IMR-90 (cell line): ENCODE measurements at regions not wholly inside any gene's neighbourhood (a gene's known extent, or its start where the extent isn't known, plus 50 kb on each side); places are given as distances from the start of the nearest gene placed in this dataset.

Source experiments
- ATAC-seq: fragments of 200-7000 bp; cut with Tn5 transposase; 2 replicates; pipeline ENCODE4 v1.9.1; 2020; ENCODE audit warnings: low read depth, mild to moderate bottlenecking, moderate library complexity
- BruUV-seq: library from RNA; stranded (reverse); fragments of 400-500 nt; replicated peaks from 2 replicates; lab custom pipeline; 2021; lab: Mats Ljungman, UMichigan
- CTCF ChIA-PET: fragments of 300-600 bp; formaldehyde crosslinking; extraction: SDS; loops from one replicate; lab custom pipeline; 2021; ENCODE audit warnings: antibody characterized with exemption; lab: Yijun Ruan, JAX
- POLR2A ChIA-PET: fragments of 300-600 bp; sonication (Branson Sonifier 250); formaldehyde crosslinking; loops from one replicate; lab custom pipeline; 2022; ENCODE audit warnings: antibody characterized with exemption; ENCODE audit not compliant: unreplicated experiment; lab: Charles Lee
- DNase-seq: peaks from one replicate; pipeline ENCODE4 v3.0.0; 2013
- H2AFZ ChIP-seq: replicated peaks from 2 replicates; pipeline ENCODE3; 2013; ENCODE audit warnings: low read length, mild to moderate bottlenecking; ENCODE audit not compliant: poor library complexity
- H2AK5ac ChIP-seq: 2 replicates; pipeline ENCODE4 v1.6.1; 2013; ENCODE audit warnings: low read depth, low read length, inconsistent platforms
- H2AK9ac ChIP-seq: replicated peaks from 2 replicates; pipeline ENCODE3; 2013; ENCODE audit warnings: mild to moderate bottlenecking, low read depth, low read length, moderate library complexity; ENCODE audit not compliant: poor library complexity
- H2BK120ac ChIP-seq: 2 replicates; pipeline ENCODE4 v1.6.1; 2013; ENCODE audit warnings: low read depth, low read length, inconsistent platforms
- H2BK15ac ChIP-seq: 3 replicates; pipeline ENCODE4 v1.6.1; 2013; ENCODE audit warnings: low read depth, low read length, inconsistent platforms
- H2BK20ac ChIP-seq: 2 replicates; pipeline ENCODE4 v1.6.1; 2013; ENCODE audit warnings: low read depth, mild to moderate bottlenecking, inconsistent platforms, low read length, moderate library complexity
- H2BK5ac ChIP-seq: 2 replicates; pipeline ENCODE4 v1.6.1; 2013; ENCODE audit warnings: mild to moderate bottlenecking, low read depth, low read length, inconsistent platforms; ENCODE audit not compliant: poor library complexity, severe bottlenecking
- H3K14ac ChIP-seq: replicated peaks from 2 replicates; pipeline ENCODE4 v1.6.1; 2013; ENCODE audit warnings: low read depth, low read length, inconsistent platforms
- H3K18ac ChIP-seq: 2 replicates; pipeline ENCODE4 v1.6.1; 2013; ENCODE audit warnings: low read depth, low read length, control low read depth
- H3K23ac ChIP-seq: 2 replicates; pipeline ENCODE4 v1.6.1; 2013; ENCODE audit warnings: low read depth, low read length, inconsistent platforms
- H3K27ac ChIP-seq: 2 replicates; pipeline ENCODE4 v1.5.1; 2013; ENCODE audit warnings: mild to moderate bottlenecking, control low read depth, low read length; ENCODE audit not compliant: insufficient read depth
- H3K27me3 ChIP-seq: 2 replicates; pipeline ENCODE4 v1.6.1; 2013; ENCODE audit warnings: low read length; ENCODE audit not compliant: control insufficient read depth, insufficient read depth
- H3K36me3 ChIP-seq: 2 replicates; pipeline ENCODE4 v1.6.1; 2013; ENCODE audit warnings: low read length, mixed read lengths; ENCODE audit not compliant: control insufficient read depth, insufficient read depth
- H3K4ac ChIP-seq: 2 replicates; pipeline ENCODE4 v1.6.1; 2013; ENCODE audit warnings: low read depth, low read length, inconsistent platforms
- H3K4me1 ChIP-seq: 2 replicates; pipeline ENCODE4 v1.6.1; 2013; ENCODE audit warnings: low read length, mixed read lengths; ENCODE audit not compliant: control insufficient read depth, insufficient read depth
- H3K4me2 ChIP-seq: 2 replicates; pipeline ENCODE4 v1.6.1; 2013; ENCODE audit warnings: low read depth, mild to moderate bottlenecking, control low read depth, low read length, moderate library complexity
- H3K4me3 ChIP-seq: 2 replicates; pipeline ENCODE4 v1.5.1; 2013; ENCODE audit warnings: low read depth, mild to moderate bottlenecking, control low read depth, low read length, moderate library complexity; ENCODE audit not compliant: insufficient read depth
- H3K56ac ChIP-seq: 2 replicates; pipeline ENCODE4 v1.6.1; 2013; ENCODE audit warnings: low read length, inconsistent platforms; ENCODE audit not compliant: insufficient read depth; ENCODE audit errors: extremely low read depth
- H3K79me1 ChIP-seq, 2 experiments: 2 replicates each; pipeline ENCODE4 v1.6.1; 2013; ENCODE audit warnings: low read length in 2 of 2, inconsistent platforms in 1 of 2, low read depth in 1 of 2
- H3K9ac ChIP-seq: 2 replicates; pipeline ENCODE4 v1.6.1; 2013; ENCODE audit warnings: low read depth, low read length, control low read depth
- H3K9me1 ChIP-seq: 2 replicates; pipeline ENCODE4 v1.6.1; 2013; ENCODE audit warnings: low read length, inconsistent platforms; ENCODE audit not compliant: insufficient read depth
- H3K9me3 ChIP-seq: 2 replicates; pipeline ENCODE4 v1.6.1; 2013; ENCODE audit warnings: low read length; ENCODE audit not compliant: control insufficient read depth, insufficient read depth
- H4K20me1 ChIP-seq: 2 replicates; pipeline ENCODE4 v1.6.1; 2013; ENCODE audit warnings: low read length, inconsistent platforms; ENCODE audit not compliant: insufficient read depth
- H4K5ac ChIP-seq: 2 replicates; pipeline ENCODE4 v1.6.1; 2013; ENCODE audit warnings: mild to moderate bottlenecking, low read depth, low read length, control low read depth
- H4K8ac ChIP-seq, 2 experiments: 2 replicates each; pipeline ENCODE4 v1.6.1; 2013; ENCODE audit warnings: low read depth in 2 of 2, low read length in 2 of 2, control low read depth in 1 of 2, inconsistent platforms in 1 of 2
- H4K91ac ChIP-seq: 2 replicates; pipeline ENCODE4 v1.6.1; 2013; ENCODE audit warnings: low read depth, low read length, inconsistent platforms; ENCODE audit not compliant: insufficient read depth
- NFE2L2 ChIP-seq: fragments of 150-350 bp; IDR thresholded peaks from 2 replicates; pipeline ENCODE4 v1.6.1; 2016; ENCODE audit warnings: low read depth, mild to moderate bottlenecking, low read length
- POLR2A ChIP-seq: IDR thresholded peaks from 2 replicates; pipeline ENCODE4 v1.6.1; 2012; ENCODE audit warnings: mild to moderate bottlenecking, low read depth, low read length
- RFX5 ChIP-seq: IDR thresholded peaks from 2 replicates; pipeline ENCODE4 v1.8.0; 2012; ENCODE audit warnings: low read depth, mild to moderate bottlenecking, low read length, moderate library complexity
- WGBS, 2 experiments: methylation state at CpG; one replicate each; pipeline versions ENCODE4 v1.1.5 to v1.1.7; 2013; ENCODE audit warnings: missing lambda C conversion rate in 2 of 2; ENCODE audit not compliant: insufficient read length in 1 of 2; ENCODE audit errors: extremely low coverage in 2 of 2; 5-methylcytosine and 5-hydroxymethylcytosine counted together
- dilution Hi-C: fragments of 300-500 bp; cut with HindIII; formaldehyde crosslinking; loops from one replicate; pipeline ENCODE4 v1.14.3; 2018; ENCODE audit warnings: low sequenced_read_pairs; ENCODE audit not compliant: unreplicated experiment
- in situ Hi-C: fragments of 300-500 bp; cut with MboI; formaldehyde crosslinking; loops from 3 replicates; pipeline ENCODE4 v1.14.3; 2019; ENCODE audit warnings: low sequenced_read_pairs, inconsistent platforms, mixed read lengths
- intact Hi-C: fragments of 100-400 bp; cut with micrococcal nuclease; formaldehyde crosslinking; loops from 2 replicates; pipeline ENCODE4 v1.10.0; 2022
- TF ChIP-seq, protein P1 (sequence below): conservative IDR thresholded peaks from 2 replicates; pipeline ENCODE4 v1.5.1; 2012; ENCODE audit warnings: mild to moderate bottlenecking, low read depth, low read length, improper control_type of control experiment

- Histone ChIP-seq H3K14ac (no peak overlapping the region), H3K27ac (no peak overlapping the region), H4K91ac (no peak overlapping the region), H3K56ac (no peak overlapping the region), H3K23ac (no peak overlapping the region), H2AK5ac (no peak overlapping the region), H2AK9ac (no peak overlapping the region), H3K4me2 (no peak overlapping the region), H3K4me1 (no peaks in the 10 kb centered on the region), H4K20me1 (no peaks in the 10 kb centered on the region), H2BK15ac (no peak overlapping the region), H3K9ac (no peak overlapping the region), H2AFZ (no peak overlapping the region), H4K8ac (no peak overlapping the region), H3K9me3 (peaks cover 8% of the 10 kb centered on the region; the same call in 1 of the 2 replicates), H2BK20ac (no peak overlapping the region), H3K4me3 (no peak overlapping the region), H3K79me1 (no peaks in the 10 kb centered on the region), H3K36me3 (no peaks in the 10 kb centered on the region), H2BK120ac (no peak overlapping the region), H2BK5ac (no peak overlapping the region), H3K18ac (no peak overlapping the region), H4K5ac (no peak overlapping the region), H3K9me1 (no peaks in the 10 kb centered on the region), H3K4ac (no peak overlapping the region), H3K27me3 (no peaks in the 10 kb centered on the region)
- TF ChIP-seq POLR2A (no peak), NFE2L2 (no peak), RFX5 (no peak)
- TF ChIP-seq, protein P1, sequence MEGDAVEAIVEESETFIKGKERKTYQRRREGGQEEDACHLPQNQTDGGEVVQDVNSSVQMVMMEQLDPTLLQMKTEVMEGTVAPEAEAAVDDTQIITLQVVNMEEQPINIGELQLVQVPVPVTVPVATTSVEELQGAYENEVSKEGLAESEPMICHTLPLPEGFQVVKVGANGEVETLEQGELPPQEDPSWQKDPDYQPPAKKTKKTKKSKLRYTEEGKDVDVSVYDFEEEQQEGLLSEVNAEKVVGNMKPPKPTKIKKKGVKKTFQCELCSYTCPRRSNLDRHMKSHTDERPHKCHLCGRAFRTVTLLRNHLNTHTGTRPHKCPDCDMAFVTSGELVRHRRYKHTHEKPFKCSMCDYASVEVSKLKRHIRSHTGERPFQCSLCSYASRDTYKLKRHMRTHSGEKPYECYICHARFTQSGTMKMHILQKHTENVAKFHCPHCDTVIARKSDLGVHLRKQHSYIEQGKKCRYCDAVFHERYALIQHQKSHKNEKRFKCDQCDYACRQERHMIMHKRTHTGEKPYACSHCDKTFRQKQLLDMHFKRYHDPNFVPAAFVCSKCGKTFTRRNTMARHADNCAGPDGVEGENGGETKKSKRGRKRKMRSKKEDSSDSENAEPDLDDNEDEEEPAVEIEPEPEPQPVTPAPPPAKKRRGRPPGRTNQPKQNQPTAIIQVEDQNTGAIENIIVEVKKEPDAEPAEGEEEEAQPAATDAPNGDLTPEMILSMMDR, result no peak
- dilution Hi-C loops, result no loop called here
- WGBS, 2 experiments, result 33% methylated on average over 1 of the region's 3 CpGs; no CpG with 5 or more reads in 1 of the 2 experiments
- in situ Hi-C loops, result no loop called here
- POLR2A ChIA-PET, result no interaction called here
- CTCF ChIA-PET, result no interaction called here
- ATAC-seq (no peak), DNase-seq (no peak)
- intact Hi-C loops, result no loop called here
- no TSS peak for BruUV-seq
Measured at GRCh38 chr13:56182598-56182997, 958.1 kb upstream of the PRR20A start.
